Liver (tissue), 3 donors: ENCODE measurements at regions not wholly inside any gene's neighbourhood (a gene's known extent, or its start where the extent isn't known, plus 50 kb on each side); places are given as distances from the start of the nearest gene placed in this dataset.
"Not testable (repeated sequence)": the region's sequence is repeated elsewhere in the genome, so short reads cannot be mapped to it uniquely, and the experiment has no call there.

Source experiments
- CTCF ChIP-seq: fragments of 150-350 bp; IDR thresholded peaks from 2 replicates; pipeline ENCODE4 v1.5.1; 2017; ENCODE audit warnings: improper control_type of control experiment, low read depth, low read length; ENCODE audit not compliant: missing input control
- GABPA ChIP-seq, 2 donors: IDR thresholded peaks in 1 of 2; conservative IDR thresholded peaks in 1 of 2; 2 replicates each; pipeline ENCODE4 v1.6.1; 2016; ENCODE audit warnings: antibody characterized with exemption in 2 of 2, mild to moderate bottlenecking in 1 of 2, moderate library complexity in 1 of 2
- TAF1 ChIP-seq: conservative IDR thresholded peaks from 2 replicates; pipeline ENCODE4 v1.6.1; 2016; ENCODE audit warnings: antibody characterized with exemption, mild to moderate bottlenecking
- donor health status: healthy.
- donor health status: healthy.

GRCh38 chrX:25404163-25404562 is 388.4 kb upstream of the ARX start:
- not testable (repeated sequence) for TF ChIP-seq TAF1; GABPA (IDR thresholded peaks at IDR 0.05 in 1 of 2, conservative IDR thresholded peaks at IDR 0.05 in 1 of 2); CTCF
